Effector memory CD8-positive, alpha-beta T cell (primary cell): ENCODE measurements at regions not wholly inside any gene's neighbourhood (a gene's known extent, or its start where the extent isn't known, plus 50 kb on each side); places are given as distances from the start of the nearest gene placed in this dataset.

ENCODE experiments used
- ATAC-seq: fragments of 150-1000 bp; cut with Tn5 transposase; replicated peaks from 2 replicates; pipeline ENCODE4 v1.10.0; 2021; ENCODE audit warnings: mild to moderate bottlenecking, moderate library complexity
- DNase-seq, 3 experiments: peaks; one replicate each; pipeline ENCODE4 v3.0.0; 2021
- H3K27ac Mint-ChIP-seq, 2 donors: one replicate each; pipeline ENCODE4 v1.8.0; 2022; ENCODE audit warnings: mild to moderate bottlenecking in 2 of 2, mixed read lengths in 2 of 2, moderate library complexity in 2 of 2
- H3K27me3 Mint-ChIP-seq, 2 donors: one replicate each; pipeline ENCODE4 v1.8.0; 2022; ENCODE audit warnings: mixed read lengths in 2 of 2
- H3K36me3 Mint-ChIP-seq: one replicate; pipeline ENCODE4 v1.8.0; 2022; ENCODE audit warnings: mild to moderate bottlenecking, moderate library complexity, mixed read lengths; ENCODE audit not compliant: insufficient read depth
- H3K4me1 Mint-ChIP-seq, 2 donors: one replicate each; pipeline ENCODE4 v1.8.0; 2022; ENCODE audit warnings: low read depth in 2 of 2, mixed read lengths in 2 of 2
- H3K4me3 Mint-ChIP-seq, 2 donors: one replicate each; pipeline ENCODE4 v1.8.0; 2022; ENCODE audit warnings: mild to moderate bottlenecking in 2 of 2, mixed read lengths in 2 of 2, moderate library complexity in 2 of 2
- H3K9me3 Mint-ChIP-seq, 2 donors: one replicate each; pipeline ENCODE4 v1.8.0; 2022; ENCODE audit warnings: mixed read lengths in 2 of 2

- no peaks in the 10 kb centered on the region for H3K36me3 Mint-ChIP-seq
- no peak overlapping the region for H3K4me3 Mint-ChIP-seq
- no peaks in the 10 kb centered on the region for H3K9me3 Mint-ChIP-seq
- no peak overlapping the region for H3K27ac Mint-ChIP-seq
- H3K27me3 Mint-ChIP-seq, result peaks cover 40 to 59% of the 10 kb centered on the region in 2 donors
- no peak for ATAC-seq
- H3K4me1 Mint-ChIP-seq, result no peaks in the 10 kb centered on the region
- no peak for DNase-seq
Observed at GRCh38 chr21:35627462-35627861, 432.9 kb downstream of the SETD4 start.

- Mint-ChIP-seq H3K4me3 (no peak overlapping the region), H3K4me1 (no peaks in the 10 kb centered on the region), H3K36me3 (no peaks in the 10 kb centered on the region), H3K27me3 (peaks cover 36 to 58% of the 10 kb centered on the region in 2 donors), H3K27ac (no peak overlapping the region), H3K9me3 (no peaks in the 10 kb centered on the region)
- no peak for DNase-seq
- ATAC-seq, result no peak
Observed at GRCh38 chr21:35625576-35625975, 434.8 kb downstream of the SETD4 start.

- peaks cover 34 to 57% of the 10 kb centered on the region in 2 donors for H3K27me3 Mint-ChIP-seq
- H3K27ac Mint-ChIP-seq, result no peak overlapping the region
- no peaks in the 10 kb centered on the region for H3K36me3 Mint-ChIP-seq
- H3K9me3 Mint-ChIP-seq, result no peaks in the 10 kb centered on the region
- DNase-seq (no peak), ATAC-seq (no peak)
- H3K4me3 Mint-ChIP-seq, result no peak overlapping the region
- no peaks in the 10 kb centered on the region for H3K4me1 Mint-ChIP-seq
Observed at GRCh38 chr21:35624901-35625300, 435.4 kb downstream of the SETD4 start.

GRCh38 chr21:35622612-35623011, 437.7 kb downstream of the SETD4 start:
- ATAC-seq, result no peak
- no peaks in the 10 kb centered on the region for H3K4me1 Mint-ChIP-seq

GRCh38 chr21:35619184-35619583, 441.1 kb downstream of the SETD4 start:
- no peak overlapping the region for H3K27ac Mint-ChIP-seq
- no peaks in the 10 kb centered on the region for H3K9me3 Mint-ChIP-seq
- ATAC-seq (no peak), DNase-seq (no peak)
- H3K4me1 Mint-ChIP-seq, result no peaks in the 10 kb centered on the region
- peaks cover 49 to 68% of the 10 kb centered on the region in 2 donors for H3K27me3 Mint-ChIP-seq
- no peak overlapping the region for H3K4me3 Mint-ChIP-seq
- H3K36me3 Mint-ChIP-seq, result no peaks in the 10 kb centered on the region

More at GRCh38 chr21:35622612-35623011, 437.7 kb downstream of the SETD4 start:
- peaks cover 37 to 57% of the 10 kb centered on the region in 2 donors for H3K27me3 Mint-ChIP-seq
- no peak for DNase-seq
- H3K9me3 Mint-ChIP-seq, result no peaks in the 10 kb centered on the region
- no peak overlapping the region for H3K27ac Mint-ChIP-seq
- H3K36me3 Mint-ChIP-seq, result no peaks in the 10 kb centered on the region
- H3K4me3 Mint-ChIP-seq, result no peak overlapping the region

GRCh38 chr21:35617491-35617890, 442.8 kb downstream of the SETD4 start:
- no peaks in the 10 kb centered on the region for H3K36me3 Mint-ChIP-seq
- H3K27me3 Mint-ChIP-seq, result peaks cover 52 to 65% of the 10 kb centered on the region in 2 donors
- no peak overlapping the region for H3K4me3 Mint-ChIP-seq
- H3K27ac Mint-ChIP-seq, result no peak overlapping the region
- no peak for DNase-seq
- no peak for ATAC-seq
- no peaks in the 10 kb centered on the region for H3K9me3 Mint-ChIP-seq
- H3K4me1 Mint-ChIP-seq, result no peaks in the 10 kb centered on the region

GRCh38 chr21:35616090-35616489, 444.2 kb downstream of the SETD4 start:
- DNase-seq (no peak), ATAC-seq (no peak)
- H3K27ac Mint-ChIP-seq, result no peak overlapping the region
- no peaks in the 10 kb centered on the region for H3K4me1 Mint-ChIP-seq
- peaks cover 62 to 77% of the 10 kb centered on the region in 2 donors for H3K27me3 Mint-ChIP-seq
- H3K36me3 Mint-ChIP-seq, result no peaks in the 10 kb centered on the region
- no peak overlapping the region for H3K4me3 Mint-ChIP-seq
- H3K9me3 Mint-ChIP-seq, result no peaks in the 10 kb centered on the region

GRCh38 chr21:35615325-35615724, 445.0 kb downstream of the SETD4 start:
- no peaks in the 10 kb centered on the region for H3K36me3 Mint-ChIP-seq
- ATAC-seq, result no peak
- H3K27me3 Mint-ChIP-seq, result peaks cover 64 to 84% of the 10 kb centered on the region in 2 donors
- no peaks in the 10 kb centered on the region for H3K4me1 Mint-ChIP-seq
- no peak for DNase-seq
- H3K9me3 Mint-ChIP-seq, result no peaks in the 10 kb centered on the region
- H3K4me3 Mint-ChIP-seq, result no peak overlapping the region
- no peak overlapping the region for H3K27ac Mint-ChIP-seq

GRCh38 chr21:35614396-35614921, 445.9 kb downstream of the SETD4 start:
- peaks cover 66 to 88% of the 10 kb centered on the region in 2 donors for H3K27me3 Mint-ChIP-seq
- H3K9me3 Mint-ChIP-seq, result no peaks in the 10 kb centered on the region
- no peaks in the 10 kb centered on the region for H3K4me1 Mint-ChIP-seq
- ATAC-seq (no peak), DNase-seq (no peak)
- H3K4me3 Mint-ChIP-seq, result no peak overlapping the region
- no peak overlapping the region for H3K27ac Mint-ChIP-seq
- no peaks in the 10 kb centered on the region for H3K36me3 Mint-ChIP-seq

- Mint-ChIP-seq H3K27me3 (peaks cover 53 to 81% of the 10 kb centered on the region in 2 donors), H3K27ac (no peak overlapping the region), H3K4me3 (no peak overlapping the region), H3K36me3 (no peaks in the 10 kb centered on the region), H3K9me3 (no peaks in the 10 kb centered on the region), H3K4me1 (no peaks in the 10 kb centered on the region)
- ATAC-seq, result no peak
- no peak for DNase-seq
Observed at GRCh38 chr21:35611708-35612132, 448.6 kb downstream of the SETD4 start.

GRCh38 chr21:35609263-35609662, 451.1 kb downstream of the SETD4 start:
- ATAC-seq (no peak), DNase-seq (no peak)
- H3K4me1 Mint-ChIP-seq, result no peaks in the 10 kb centered on the region
- peaks cover 55 to 82% of the 10 kb centered on the region in 2 donors for H3K27me3 Mint-ChIP-seq
- H3K36me3 Mint-ChIP-seq, result no peaks in the 10 kb centered on the region
- H3K27ac Mint-ChIP-seq, result no peak overlapping the region
- H3K4me3 Mint-ChIP-seq, result no peak overlapping the region
- H3K9me3 Mint-ChIP-seq, result no peaks in the 10 kb centered on the region

- H3K27me3 Mint-ChIP-seq, result peaks cover 49 to 85% of the 10 kb centered on the region in 2 donors
- no peaks in the 10 kb centered on the region for H3K4me1 Mint-ChIP-seq
- no peak for ATAC-seq
- no peaks in the 10 kb centered on the region for H3K36me3 Mint-ChIP-seq
- DNase-seq, result no peak
- no peak overlapping the region for H3K4me3 Mint-ChIP-seq
- H3K27ac Mint-ChIP-seq, result no peak overlapping the region
- no peaks in the 10 kb centered on the region for H3K9me3 Mint-ChIP-seq
Observed at GRCh38 chr21:35607406-35607805, 452.9 kb downstream of the SETD4 start.

- Mint-ChIP-seq H3K27ac (no peak overlapping the region), H3K36me3 (no peaks in the 10 kb centered on the region), H3K4me3 (no peak overlapping the region), H3K9me3 (no peaks in the 10 kb centered on the region), H3K27me3 (peaks cover 48 to 85% of the 10 kb centered on the region in 2 donors), H3K4me1 (no peaks in the 10 kb centered on the region)
- no peak for DNase-seq
- no peak for ATAC-seq
Observed at GRCh38 chr21:35606578-35606977, 453.7 kb downstream of the SETD4 start.

GRCh38 chr21:35606146-35606545, 454.2 kb downstream of the SETD4 start:
- no peak overlapping the region for H3K4me3 Mint-ChIP-seq
- H3K4me1 Mint-ChIP-seq, result no peaks in the 10 kb centered on the region
- no peaks in the 10 kb centered on the region for H3K36me3 Mint-ChIP-seq
- H3K27ac Mint-ChIP-seq, result no peak overlapping the region
- DNase-seq (no peak), ATAC-seq (no peak)
- peaks cover 47 to 81% of the 10 kb centered on the region in 2 donors for H3K27me3 Mint-ChIP-seq
- no peaks in the 10 kb centered on the region for H3K9me3 Mint-ChIP-seq

GRCh38 chr21:35603494-35603893, 456.8 kb downstream of the SETD4 start:
- Mint-ChIP-seq H3K36me3 (no peaks in the 10 kb centered on the region), H3K4me1 (no peaks in the 10 kb centered on the region), H3K27me3 (peaks cover 30 to 58% of the 10 kb centered on the region in 2 donors), H3K9me3 (no peaks in the 10 kb centered on the region), H3K27ac (no peak overlapping the region), H3K4me3 (no peak overlapping the region)
- no peak for DNase-seq
- ATAC-seq, result no peak
